NCI-H2227 (cell line): ENCODE measurements at regions not wholly inside any gene's neighbourhood (a gene's known extent, or its start where the extent isn't known, plus 50 kb on each side); places are given as distances from the start of the nearest gene placed in this dataset.
A peak's percentile ranks its signal among the peaks of the same experiment; 100 is the strongest.

Experiments
- DNase-seq: peaks from one replicate; lab custom pipeline; 2025; ENCODE audit not compliant: unreplicated experiment; lab: John Stamatoyannopoulos, UW

- DNase-seq = no peak
Observed at GRCh38 chr2:199629301-199629700, 171.6 kb upstream of the SATB2 start.

- no peak for DNase-seq
Observed at GRCh38 chr2:199627417-199627816, 169.7 kb upstream of the SATB2 start.

DNA sequence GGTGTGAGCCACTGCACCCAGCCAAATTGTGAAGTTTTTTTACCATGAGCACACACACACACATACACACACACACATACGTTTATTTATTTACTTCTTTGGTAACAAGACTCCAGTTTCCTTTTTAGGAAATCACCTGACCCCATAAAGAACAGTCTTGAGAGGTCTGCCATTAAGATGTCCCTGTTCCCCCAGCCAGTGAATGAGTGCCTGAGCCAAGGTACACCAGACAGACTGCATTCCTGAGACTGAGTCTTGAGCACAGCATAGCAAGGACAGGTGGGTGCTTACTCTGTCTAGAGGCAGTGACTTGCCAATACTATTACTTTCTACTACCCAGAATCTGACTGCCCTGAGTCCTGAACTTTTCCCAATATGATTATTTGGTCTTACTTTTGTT is 167.2 kb upstream of the SATB2 start:
- DNase-seq = no peak

DNA sequence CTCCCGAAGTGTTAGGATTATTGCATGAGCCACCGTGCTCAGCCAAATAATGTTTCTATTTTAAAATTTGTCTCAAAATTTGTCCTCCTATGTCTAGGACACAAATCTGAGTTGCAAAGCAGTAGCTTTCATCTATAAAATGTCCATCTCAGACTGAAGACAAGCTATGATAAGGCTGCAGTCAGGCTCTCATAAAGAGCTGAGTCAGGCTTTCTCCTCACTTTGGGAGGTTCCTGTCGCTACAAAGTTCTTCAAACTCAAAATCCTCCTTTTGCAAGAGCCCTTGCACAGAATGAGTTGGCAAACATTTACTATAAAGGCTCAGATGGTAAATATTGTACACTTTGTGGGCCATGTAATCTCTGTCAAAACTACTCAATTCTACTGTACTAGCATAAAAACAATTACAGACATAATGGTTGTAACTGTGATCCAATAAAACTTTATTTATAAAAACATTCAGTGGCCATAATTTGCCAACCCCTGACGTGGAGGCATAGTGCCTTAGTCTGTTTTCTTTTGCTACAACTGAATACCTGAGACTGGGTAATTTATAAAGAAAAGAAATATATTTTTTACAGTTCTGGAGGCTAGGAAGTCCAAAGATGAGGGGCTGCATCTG is 154.9 kb upstream of the SATB2 start:
- no peak for DNase-seq

- no peak for DNase-seq
Observed at GRCh38 chr2:199607914-199608313, 150.2 kb upstream of the SATB2 start.

DNA sequence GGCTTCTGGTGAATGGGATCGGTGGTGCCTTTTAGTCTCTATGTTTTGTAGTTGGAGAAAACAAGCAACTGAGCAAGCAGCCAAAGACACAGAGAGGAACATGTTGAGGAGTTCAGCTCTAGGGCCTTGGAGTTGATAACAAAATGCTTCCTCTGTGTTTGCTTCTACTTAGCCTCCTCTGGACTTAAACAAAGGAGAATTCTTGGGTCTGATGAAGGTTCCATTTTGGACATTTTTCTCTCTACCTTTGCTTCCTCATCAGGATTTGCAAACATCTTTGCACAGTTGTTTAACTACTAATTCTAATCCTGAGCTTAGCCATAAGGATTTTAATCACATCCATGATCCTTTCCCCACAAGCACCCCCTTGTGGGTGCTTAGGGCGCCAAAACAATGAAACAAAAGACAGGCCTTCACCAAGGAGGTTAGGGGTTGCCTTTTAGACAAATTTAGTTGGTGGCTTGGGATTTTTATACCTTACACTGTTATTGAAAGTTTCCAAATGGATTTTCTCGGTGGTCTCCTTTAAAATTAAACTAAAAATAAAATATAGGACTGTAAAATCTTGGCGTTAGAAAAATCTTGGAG is 148.5 kb upstream of the SATB2 start:
- peak; percentile 63 for DNase-seq

- DNase-seq = no peak
Observed at GRCh38 chr2:199603721-199604291, 146.1 kb upstream of the SATB2 start.

- DNase-seq = peak; percentile 72
Observed at GRCh38 chr2:199602896-199603717, 145.4 kb upstream of the SATB2 start.

- peak; percentile 71 for DNase-seq
Observed at GRCh38 chr2:199602271-199602895, 144.6 kb upstream of the SATB2 start.

GRCh38 chr2:199596549-199596948 is 138.8 kb upstream of the SATB2 start:
- DNase-seq = no peak

DNA sequence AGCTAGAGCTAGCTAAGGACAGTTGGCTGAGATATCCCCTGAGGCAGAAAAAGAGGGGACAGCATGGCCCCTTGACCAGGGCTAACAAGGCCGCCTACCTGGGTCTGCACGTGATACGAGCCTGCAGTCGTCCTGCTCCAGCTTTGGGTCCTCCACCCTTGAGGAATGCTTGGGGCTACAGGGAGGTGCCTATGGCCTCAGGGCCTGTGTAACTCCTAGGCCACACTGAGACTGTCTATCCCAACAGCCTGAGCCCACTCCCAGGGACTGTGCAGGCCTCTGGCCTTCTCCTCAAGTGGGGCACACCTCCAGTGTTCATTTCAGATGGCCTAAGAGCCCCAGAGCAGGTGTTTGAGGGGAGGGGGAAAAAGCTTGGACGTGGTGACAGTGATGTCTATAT is 136.7 kb upstream of the SATB2 start:
- DNase-seq = no peak

DNA sequence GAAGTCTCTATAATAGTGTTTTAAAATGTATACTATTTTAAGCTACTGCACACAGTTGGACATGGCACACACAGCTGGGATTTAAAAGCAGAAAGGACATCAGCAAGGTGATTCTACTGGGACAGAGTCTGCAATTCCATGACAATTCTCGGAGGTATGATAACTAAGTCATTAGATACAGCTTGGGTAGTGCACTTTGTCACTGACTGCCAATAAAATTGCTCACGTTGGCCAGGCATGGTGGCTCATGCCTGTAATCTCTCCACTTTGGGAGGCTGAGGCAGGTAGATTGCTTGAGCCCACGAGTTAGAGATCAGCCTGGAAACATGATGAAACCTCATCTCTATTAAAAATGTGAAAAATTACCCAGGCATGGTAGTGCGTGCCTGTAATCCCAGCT is 134.1 kb upstream of the SATB2 start:
- DNase-seq = no peak

DNA sequence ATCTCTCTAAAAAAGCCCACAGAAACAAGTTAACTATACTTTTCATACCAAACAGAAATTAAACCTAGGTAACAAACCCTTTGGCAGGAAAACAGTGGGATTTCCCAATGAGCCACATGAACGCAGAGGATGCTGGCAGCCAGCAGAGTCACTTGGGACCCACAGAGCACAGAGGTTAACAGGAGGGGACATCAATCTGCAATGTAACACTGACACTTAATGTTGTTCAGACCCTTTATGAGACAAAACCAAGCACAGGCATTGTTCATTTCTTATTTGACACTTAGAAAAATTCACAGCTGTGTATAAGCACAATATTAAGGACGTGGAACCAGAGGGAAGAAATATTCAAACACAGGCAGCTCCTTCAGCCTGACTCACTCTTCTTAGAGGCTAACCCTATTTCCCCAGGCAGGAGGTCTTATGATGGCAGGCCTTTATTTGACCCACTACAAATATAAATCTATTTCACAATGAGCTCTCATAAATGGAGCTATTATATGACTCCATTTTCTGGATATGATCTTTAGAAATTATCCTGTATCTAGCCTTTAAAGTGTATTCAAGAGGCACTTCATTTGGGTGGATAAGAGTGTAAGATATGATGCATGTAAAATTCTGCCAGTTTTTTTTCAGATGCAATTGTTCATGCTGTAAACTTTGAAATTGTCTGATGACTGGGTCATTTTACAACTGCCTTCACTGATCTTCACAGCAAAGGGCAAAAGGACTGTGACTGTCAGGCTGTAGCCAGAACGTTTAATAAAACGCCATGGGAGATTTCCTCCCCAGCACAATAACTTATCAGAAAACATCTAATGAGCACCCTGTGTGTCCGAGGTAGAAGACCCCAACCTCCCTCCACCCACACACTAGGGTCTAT is 132.8 kb upstream of the SATB2 start:
- DNase-seq = peak; percentile 73

DNA sequence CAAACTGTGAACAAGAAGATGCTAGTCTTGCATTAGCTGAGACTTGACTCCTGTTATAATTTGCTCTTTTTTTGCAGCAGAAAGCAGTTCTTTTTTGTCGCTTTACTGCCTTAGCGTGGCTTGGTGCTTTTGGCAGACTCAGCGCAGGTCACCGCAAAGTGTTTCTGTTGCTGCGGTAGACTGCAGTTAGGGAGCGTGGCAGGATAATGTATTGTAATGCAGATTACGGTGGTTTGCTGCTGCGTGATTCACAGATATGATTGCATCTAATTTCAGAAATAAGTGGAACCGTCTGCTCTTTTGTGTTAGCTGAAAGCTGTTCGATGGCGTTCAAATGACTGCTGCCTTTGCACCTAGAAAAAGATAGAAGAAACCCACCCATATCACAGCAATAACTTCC is 131.6 kb upstream of the SATB2 start:
- DNase-seq = peak; percentile 82

DNA sequence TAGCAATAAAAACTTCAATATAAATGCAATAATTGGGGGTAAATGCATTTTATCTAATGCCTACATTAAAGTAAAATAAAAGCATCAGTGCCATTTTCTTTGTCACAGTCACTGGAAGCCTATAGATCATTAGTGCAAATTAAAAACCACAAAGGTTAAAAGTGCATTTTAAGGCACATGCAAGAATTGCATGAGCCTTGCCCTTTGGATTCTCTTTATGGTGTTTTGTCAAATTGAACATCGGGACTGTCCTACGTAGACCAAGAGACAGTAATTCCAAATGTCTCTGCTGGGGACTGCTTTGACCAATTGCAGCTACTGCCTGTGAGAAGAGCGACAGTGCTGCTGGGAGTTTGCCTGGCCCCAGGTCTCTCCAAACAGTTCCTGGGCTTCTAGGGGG is 130.3 kb upstream of the SATB2 start:
- DNase-seq = peak; percentile 28

DNA sequence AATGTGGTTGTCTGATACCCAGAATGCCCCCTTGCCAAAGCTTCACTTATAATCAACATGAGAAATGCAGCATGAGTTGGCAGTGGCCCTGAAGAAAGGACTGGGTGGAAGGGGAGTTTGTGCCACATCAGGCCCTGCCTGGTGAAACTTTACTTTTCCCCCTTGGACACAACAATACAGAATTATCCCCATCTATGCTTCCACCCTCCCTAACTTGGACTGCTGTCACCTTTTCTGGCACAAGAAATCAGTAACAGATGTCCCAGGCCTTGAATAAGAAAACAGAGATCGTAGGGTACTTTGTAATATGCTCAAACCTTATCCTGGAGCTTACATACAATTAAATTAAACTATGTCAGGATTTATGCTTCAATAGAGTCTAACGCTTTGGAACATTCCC is 128.9 kb upstream of the SATB2 start:
- no peak for DNase-seq

DNA sequence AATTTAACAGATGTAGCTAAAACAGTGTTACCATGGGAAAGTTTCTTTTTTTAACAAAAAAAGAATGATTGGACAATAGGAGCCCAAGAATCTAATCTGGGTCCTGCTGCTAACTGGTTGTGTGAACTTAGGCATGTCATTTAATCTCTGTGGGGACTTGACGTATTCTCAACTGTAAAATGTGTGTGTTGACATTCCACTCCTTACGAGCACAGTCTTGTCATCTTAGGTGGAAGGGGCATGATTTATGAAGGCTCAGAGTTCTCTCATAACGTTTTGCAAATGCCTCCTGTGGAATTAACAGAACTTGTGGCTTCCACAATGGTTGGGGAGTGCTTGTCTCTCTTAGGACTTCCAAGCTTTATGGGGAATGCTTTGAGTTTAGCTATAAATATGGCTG is 125.9 kb upstream of the SATB2 start:
- DNase-seq = no peak

DNA sequence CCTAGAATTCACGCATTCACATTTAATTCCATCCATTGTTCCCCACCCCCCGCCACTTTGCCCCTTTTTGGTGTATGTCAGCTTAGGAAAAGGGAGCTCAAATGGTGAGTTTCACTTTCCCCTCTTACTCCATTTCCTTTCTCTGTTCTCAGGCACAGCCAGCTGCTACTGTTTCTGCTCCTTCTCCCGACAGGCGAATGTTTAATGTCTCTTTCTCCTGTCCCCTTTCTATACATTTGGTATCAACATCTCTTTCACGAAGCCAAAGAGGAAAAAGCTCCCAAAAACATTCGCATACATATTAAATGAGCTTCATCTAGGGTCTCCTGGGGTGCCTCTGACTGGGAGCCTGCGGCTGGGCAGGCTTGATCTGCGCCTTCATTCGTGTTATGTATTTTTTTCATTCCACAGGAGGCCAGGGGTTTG is 124.2 kb upstream of the SATB2 start:
- DNase-seq = peak; percentile 45

- DNase-seq = no peak
Observed at GRCh38 chr2:199581408-199581807, 123.7 kb upstream of the SATB2 start.

GRCh38 chr2:199575416-199575815 is 117.7 kb upstream of the SATB2 start:
- DNase-seq = no peak

DNA sequence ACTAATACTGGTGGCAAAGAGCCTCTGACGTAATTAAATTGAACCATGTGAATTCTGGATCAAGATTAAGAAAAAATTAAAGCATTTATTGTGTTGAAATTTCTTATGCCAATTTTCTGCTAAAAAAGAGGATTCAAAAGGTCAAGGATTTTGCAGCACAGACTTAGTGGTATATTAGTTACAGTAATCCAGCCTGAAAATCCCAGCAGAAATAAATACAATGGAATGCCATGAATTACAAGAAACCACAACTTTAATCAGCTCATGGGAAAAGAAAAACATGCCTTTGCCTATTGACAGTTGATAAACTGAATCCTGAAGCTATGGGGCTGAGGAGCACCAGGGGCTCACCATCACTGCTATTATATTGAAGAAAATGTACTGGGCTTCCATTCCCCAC is 114.8 kb upstream of the SATB2 start:
- no peak for DNase-seq
